ENCODE measurements at regions not wholly inside any gene's neighbourhood (a gene's known extent, or its start where the extent isn't known, plus 50 kb on each side); places are given as distances from the start of the nearest gene placed in this dataset.

- DNase-seq (ENCODE audit: low read depth): no peak
Measured at GRCh38 chr3:159171333-159171732, 369.5 kb downstream of the MFSD1 start.

GRCh38 chr3:159172473-159172872 is 370.6 kb downstream of the MFSD1 start:
- DNase-seq (ENCODE audit: low read depth): no peak

- no peak for DNase-seq (ENCODE audit: low read depth)
Measured at GRCh38 chr3:159174715-159175692, 373.1 kb downstream of the MFSD1 start.

GRCh38 chr3:159178209-159178897 is 376.5 kb downstream of the MFSD1 start:
- DNase-seq (ENCODE audit: low read depth): no peak

GRCh38 chr3:159182961-159183360 is 381.1 kb downstream of the MFSD1 start:
- DNase-seq (ENCODE audit: low read depth): no peak

- DNase-seq (ENCODE audit: low read depth): no peak
Measured at GRCh38 chr3:159185443-159186050, 383.7 kb downstream of the MFSD1 start.

- no peak for DNase-seq (ENCODE audit: low read depth)
Measured at GRCh38 chr3:159186581-159186980, 384.7 kb downstream of the MFSD1 start.

GRCh38 chr3:159187232-159187631 is 385.4 kb downstream of the MFSD1 start:
- DNase-seq (ENCODE audit: low read depth): no peak

GRCh38 chr3:159187706-159188105 is 385.9 kb downstream of the MFSD1 start:
- no peak for DNase-seq (ENCODE audit: low read depth)

- DNase-seq (ENCODE audit: low read depth): no peak
Measured at GRCh38 chr3:159189994-159190669, 388.3 kb downstream of the MFSD1 start.

GRCh38 chr3:159191447-159191846 is 389.6 kb downstream of the MFSD1 start:
- DNase-seq (ENCODE audit: low read depth): no peak

- no peak for DNase-seq (ENCODE audit: low read depth)
Measured at GRCh38 chr3:159196359-159196758, 394.5 kb downstream of the MFSD1 start.

- DNase-seq (ENCODE audit: low read depth): no peak
Measured at GRCh38 chr3:159200176-159200575, 398.3 kb downstream of the MFSD1 start.

- DNase-seq (ENCODE audit: low read depth): no peak
Measured at GRCh38 chr3:159208050-159208449, 406.2 kb downstream of the MFSD1 start.

GRCh38 chr3:159209459-159209858 is 407.6 kb downstream of the MFSD1 start:
- no peak for DNase-seq (ENCODE audit: low read depth)

GRCh38 chr3:159210336-159210735 is 408.5 kb downstream of the MFSD1 start:
- no peak for DNase-seq (ENCODE audit: low read depth)

GRCh38 chr3:159216311-159216710 is 414.5 kb downstream of the MFSD1 start:
- no peak for DNase-seq (ENCODE audit: low read depth)

GRCh38 chr3:159219231-159219630 is 417.4 kb downstream of the MFSD1 start:
- no peak for DNase-seq (ENCODE audit: low read depth)

- DNase-seq (ENCODE audit: low read depth): no peak
Measured at GRCh38 chr3:159221335-159221734, 419.5 kb downstream of the MFSD1 start.

- no peak for DNase-seq (ENCODE audit: low read depth)
Measured at GRCh38 chr3:159229116-159229680, 427.3 kb downstream of the MFSD1 start.

- no peak for DNase-seq (ENCODE audit: low read depth)
Measured at GRCh38 chr3:159232966-159233365, 431.1 kb downstream of the MFSD1 start.

- no peak for DNase-seq (ENCODE audit: low read depth)
Measured at GRCh38 chr3:159233734-159234133, 431.9 kb downstream of the MFSD1 start.
